Neuronal stem cell (in vitro differentiated cells): ENCODE measurements at regions not wholly inside any gene's neighbourhood (a gene's known extent, or its start where the extent isn't known, plus 50 kb on each side); places are given as distances from the start of the nearest gene placed in this dataset.

Experiments
- DNase-seq: peaks from one replicate; pipeline ENCODE4 v3.0.0-alpha.2; 2013; ENCODE audit warnings: low spot score
- H2AFZ ChIP-seq: one replicate; pipeline ENCODE4 v1.6.1; 2013; ENCODE audit warnings: mild to moderate bottlenecking, low read length, inconsistent platforms
- H2AK5ac ChIP-seq: 2 replicates; pipeline ENCODE4 v1.6.1; 2013; ENCODE audit warnings: low read depth, mild to moderate bottlenecking, inconsistent platforms, low read length, moderate library complexity, mixed read lengths
- H2BK120ac ChIP-seq: 2 replicates; pipeline ENCODE4 v1.6.1; 2013; ENCODE audit warnings: low read depth, mild to moderate bottlenecking, inconsistent platforms, low read length, moderate library complexity, mixed read lengths
- H2BK12ac ChIP-seq: one replicate; pipeline ENCODE4 v1.6.1; 2013; ENCODE audit warnings: low read length, inconsistent platforms
- H2BK15ac ChIP-seq: 2 replicates; pipeline ENCODE4 v1.6.1; 2013; ENCODE audit warnings: mild to moderate bottlenecking, low read length, inconsistent platforms, mixed read lengths
- H2BK5ac ChIP-seq: one replicate; pipeline ENCODE4 v1.6.1; 2013; ENCODE audit warnings: inconsistent platforms, mild to moderate bottlenecking, low read length, moderate library complexity
- H3K14ac ChIP-seq: one replicate; pipeline ENCODE4 v1.6.1; 2013; ENCODE audit warnings: low read length, inconsistent platforms
- H3K18ac ChIP-seq: 2 replicates; pipeline ENCODE4 v1.6.1; 2013; ENCODE audit warnings: low read length, inconsistent platforms
- H3K23ac ChIP-seq: 2 replicates; pipeline ENCODE4 v1.6.1; 2013; ENCODE audit warnings: low read depth, mild to moderate bottlenecking, mixed read lengths, low read length, inconsistent platforms; ENCODE audit not compliant: poor library complexity
- H3K27ac ChIP-seq: replicated peaks from 3 replicates; pipeline ENCODE4 v1.5.1; 2013; ENCODE audit warnings: low read length, inconsistent platforms
- H3K27me3 ChIP-seq, 3 experiments: 2 replicates each; pipeline ENCODE4 v1.6.1; 2013; ENCODE audit warnings: low read length in 3 of 3, mild to moderate bottlenecking in 2 of 3, inconsistent platforms in 1 of 3, low read depth in 1 of 3, mixed read lengths in 1 of 3, moderate library complexity in 1 of 3; ENCODE audit not compliant: control insufficient read depth in 3 of 3, insufficient read depth in 3 of 3
- H3K36me3 ChIP-seq, 2 donors: replicated peaks in 1 of 2; 2 replicates each; pipeline ENCODE4 v1.6.1; 2013; ENCODE audit warnings: low read length in 2 of 2; ENCODE audit not compliant: control insufficient read depth in 2 of 2, insufficient read depth in 2 of 2
- H3K4ac ChIP-seq: 2 replicates; pipeline ENCODE4 v1.6.1; 2013; ENCODE audit warnings: inconsistent platforms, mild to moderate bottlenecking, low read length, moderate library complexity
- H3K4me1 ChIP-seq, 2 donors: 1 replicate in 1 of 2; 2 replicates in 1 of 2; pipeline ENCODE4 v1.6.1; 2013; ENCODE audit warnings: low read length in 2 of 2, low read depth in 1 of 2; ENCODE audit not compliant: control insufficient read depth in 2 of 2, insufficient read depth in 1 of 2
- H3K4me2 ChIP-seq: one replicate; pipeline ENCODE4 v1.6.1; 2013; ENCODE audit warnings: mild to moderate bottlenecking, low read length, inconsistent platforms; ENCODE audit not compliant: insufficient read depth, poor library complexity, severe bottlenecking
- H3K4me3 ChIP-seq, 2 donors: 2 replicates each; pipeline ENCODE4 v1.5.1; 2013; ENCODE audit warnings: low read length in 2 of 2, mild to moderate bottlenecking in 2 of 2, inconsistent platforms in 1 of 2, moderate library complexity in 1 of 2
- H3K79me1 ChIP-seq: one replicate; pipeline ENCODE4 v1.6.1; 2013; ENCODE audit warnings: low read depth, mild to moderate bottlenecking, inconsistent platforms, low read length, moderate library complexity
- H3K9ac ChIP-seq: one replicate; pipeline ENCODE4 v1.6.1; 2013; ENCODE audit warnings: mild to moderate bottlenecking, low read depth, low read length, inconsistent platforms; ENCODE audit not compliant: poor library complexity
- H3K9me3 ChIP-seq, 2 donors: replicated peaks in 1 of 2; 2 replicates each; pipeline versions ENCODE3 to v1.6.1; 2013; ENCODE audit warnings: low read length in 2 of 2, mild to moderate bottlenecking in 2 of 2, inconsistent platforms in 1 of 2, low read depth in 1 of 2, mixed read lengths in 1 of 2, moderate library complexity in 1 of 2; ENCODE audit not compliant: control insufficient read depth in 2 of 2, insufficient read depth in 1 of 2
- H4K8ac ChIP-seq: one replicate; pipeline ENCODE4 v1.6.1; 2013; ENCODE audit warnings: low read depth, mild to moderate bottlenecking, inconsistent platforms, low read length, moderate library complexity
- H4K91ac ChIP-seq: one replicate; pipeline ENCODE4 v1.6.1; 2013; ENCODE audit warnings: low read length, low read depth, mild to moderate bottlenecking, inconsistent platforms; ENCODE audit not compliant: poor library complexity
- WGBS, 2 donors: extraction: QIAGEN DNeasy Blood & Tissue Kit; methylation state at CpG; one replicate each; pipeline ENCODE4 v1.1.7; 2013; ENCODE audit warnings: missing lambda C conversion rate in 2 of 2, mixed read lengths in 1 of 2; ENCODE audit not compliant: insufficient read length in 2 of 2, insufficient replicate concordance in 1 of 2; ENCODE audit errors: extremely low coverage in 2 of 2; 5-methylcytosine and 5-hydroxymethylcytosine counted together

DNA sequence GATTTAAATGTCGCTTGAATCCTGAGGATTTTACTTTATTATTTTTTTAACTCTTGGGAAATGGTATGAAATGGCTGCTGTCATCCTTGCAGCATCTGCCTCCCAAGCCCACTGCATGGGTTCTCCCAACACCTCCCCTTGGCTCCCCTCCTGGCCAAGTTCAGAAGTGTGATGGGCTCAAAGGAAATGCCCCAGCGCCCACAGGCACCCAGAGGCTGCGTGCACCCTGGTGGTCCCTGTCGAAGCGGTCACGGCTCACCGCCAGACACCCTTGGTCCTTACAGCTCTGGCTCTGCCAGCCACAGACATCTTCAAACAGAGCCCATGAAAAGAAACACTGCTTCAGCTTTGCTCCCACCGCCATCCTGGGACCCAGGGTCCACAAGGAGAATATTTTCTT is 334.7 kb downstream of the SOX9 start:
- no CpG with 5 or more reads among the region's 8 CpGs for WGBS, 2 donors
- no peaks in the 10 kb centered on the region for H3K27me3 ChIP-seq

DNA sequence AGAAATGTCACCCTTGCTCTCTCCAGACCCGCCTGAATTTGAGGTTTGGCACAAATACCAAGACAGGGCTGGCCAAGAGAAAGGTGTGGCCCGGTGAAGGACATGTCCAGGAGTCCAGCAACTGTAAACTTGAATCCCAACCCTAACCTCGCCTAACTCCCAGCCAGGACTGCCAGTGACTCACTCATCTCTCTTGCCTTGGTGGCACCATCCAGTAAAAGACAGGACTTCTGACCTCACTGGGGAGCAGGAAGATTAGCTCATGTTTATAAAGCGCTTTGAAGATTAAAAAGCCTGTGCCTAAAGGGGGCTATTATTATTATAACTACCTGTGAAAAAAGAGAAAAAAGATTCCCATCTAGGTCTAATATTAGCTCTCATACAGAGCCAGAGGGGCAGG is 335.3 kb downstream of the SOX9 start:
- H2BK120ac ChIP-seq, result no peak overlapping the region
- H2BK12ac ChIP-seq, result no peak overlapping the region
- no peak overlapping the region for H3K4me3 ChIP-seq
- H2AK5ac ChIP-seq, result no peak overlapping the region
- H4K91ac ChIP-seq, result no peak overlapping the region
- H3K4me1 ChIP-seq, result peaks cover 0 to 6% of the 10 kb centered on the region in 2 donors
- no peak overlapping the region for H2BK5ac ChIP-seq
- H3K27me3 ChIP-seq, result no peaks in the 10 kb centered on the region
- H2AFZ ChIP-seq, result no peak overlapping the region
- no peaks in the 10 kb centered on the region for H3K79me1 ChIP-seq
- no peak for DNase-seq
- no peaks in the 10 kb centered on the region for H3K9me3 ChIP-seq
- no peaks in the 10 kb centered on the region for H3K36me3 ChIP-seq
- H3K27ac ChIP-seq, result no peak overlapping the region
- no CpG with 5 or more reads among the region's 4 CpGs for WGBS, 2 donors
- H3K9ac ChIP-seq, result no peak overlapping the region
- no peak overlapping the region for H4K8ac ChIP-seq
- H3K23ac ChIP-seq, result no peak overlapping the region
- H3K4me2 ChIP-seq, result no peak overlapping the region
- H3K4ac ChIP-seq, result no peak overlapping the region
- H2BK15ac ChIP-seq, result no peak overlapping the region
- H3K18ac ChIP-seq, result no peak overlapping the region
- H3K14ac ChIP-seq, result no peak overlapping the region

More for the DNA sequence above, 334.7 kb downstream of the SOX9 start:
- no peak overlapping the region for H2BK120ac ChIP-seq
- H2AFZ ChIP-seq, result no peak overlapping the region
- no peak overlapping the region for H2BK15ac ChIP-seq
- H4K91ac ChIP-seq, result no peak overlapping the region
- H3K18ac ChIP-seq, result peak overlapping the region; percentile 11
- H3K4ac ChIP-seq, result no peak overlapping the region
- no peaks in the 10 kb centered on the region for H3K36me3 ChIP-seq
- H3K79me1 ChIP-seq, result no peaks in the 10 kb centered on the region
- H4K8ac ChIP-seq, result no peak overlapping the region
- no peak overlapping the region for H3K14ac ChIP-seq
- no peak overlapping the region for H3K23ac ChIP-seq
- H2BK5ac ChIP-seq, result no peak overlapping the region
- H2AK5ac ChIP-seq, result no peak overlapping the region
- H2BK12ac ChIP-seq, result no peak overlapping the region
- H3K4me1 ChIP-seq, result peaks cover 0 to 4% of the 10 kb centered on the region in 2 donors
- no peak overlapping the region for H3K4me3 ChIP-seq
- DNase-seq, result no peak
- H3K27ac ChIP-seq, result no peak overlapping the region
- H3K9me3 ChIP-seq, result no peaks in the 10 kb centered on the region
- no peak overlapping the region for H3K9ac ChIP-seq
- no peak overlapping the region for H3K4me2 ChIP-seq

DNA sequence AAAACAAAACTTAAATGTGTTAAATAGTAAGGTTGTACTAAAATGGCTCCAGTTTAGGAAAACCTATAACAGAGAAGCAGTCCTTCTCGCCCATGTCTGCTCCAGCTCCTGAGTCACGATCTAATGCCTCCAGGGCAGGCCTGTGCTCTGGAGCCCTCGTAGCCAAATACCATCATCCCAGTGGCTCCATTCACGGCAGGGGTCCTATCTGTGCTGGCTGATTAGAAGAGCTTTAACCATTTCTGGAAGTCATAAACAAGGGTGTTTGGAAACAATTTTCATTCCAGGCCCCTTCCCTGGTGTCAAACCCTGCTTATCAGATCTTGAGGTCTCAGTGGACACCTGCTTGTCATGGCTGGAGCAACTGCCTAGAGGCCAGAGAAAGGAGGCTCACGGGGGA is 336.9 kb downstream of the SOX9 start:
- no peak overlapping the region for H2AFZ ChIP-seq
- H3K27me3 ChIP-seq, result no peaks in the 10 kb centered on the region
- no peak overlapping the region for H3K27ac ChIP-seq
- H2BK5ac ChIP-seq, result no peak overlapping the region
- no peak overlapping the region for H3K9ac ChIP-seq
- no CpG with 5 or more reads among the region's 5 CpGs for WGBS, 2 donors
- peaks cover 0 to 3% of the 10 kb centered on the region in 2 donors for H3K4me1 ChIP-seq
- no peak overlapping the region for H3K14ac ChIP-seq
- H3K4me3 ChIP-seq, result no peak overlapping the region
- H3K4ac ChIP-seq, result no peak overlapping the region
- H2BK15ac ChIP-seq, result no peak overlapping the region
- no peak for DNase-seq
- no peak overlapping the region for H4K91ac ChIP-seq
- H2BK12ac ChIP-seq, result no peak overlapping the region
- H3K23ac ChIP-seq, result no peak overlapping the region
- no peak overlapping the region for H4K8ac ChIP-seq
- peaks cover 0 to 2% of the 10 kb centered on the region in 2 donors for H3K9me3 ChIP-seq
- no peaks in the 10 kb centered on the region for H3K79me1 ChIP-seq
- no peak overlapping the region for H3K18ac ChIP-seq
- no peak overlapping the region for H3K4me2 ChIP-seq
- H2BK120ac ChIP-seq, result no peak overlapping the region
- H3K36me3 ChIP-seq, result no peaks in the 10 kb centered on the region
- H2AK5ac ChIP-seq, result no peak overlapping the region

DNA sequence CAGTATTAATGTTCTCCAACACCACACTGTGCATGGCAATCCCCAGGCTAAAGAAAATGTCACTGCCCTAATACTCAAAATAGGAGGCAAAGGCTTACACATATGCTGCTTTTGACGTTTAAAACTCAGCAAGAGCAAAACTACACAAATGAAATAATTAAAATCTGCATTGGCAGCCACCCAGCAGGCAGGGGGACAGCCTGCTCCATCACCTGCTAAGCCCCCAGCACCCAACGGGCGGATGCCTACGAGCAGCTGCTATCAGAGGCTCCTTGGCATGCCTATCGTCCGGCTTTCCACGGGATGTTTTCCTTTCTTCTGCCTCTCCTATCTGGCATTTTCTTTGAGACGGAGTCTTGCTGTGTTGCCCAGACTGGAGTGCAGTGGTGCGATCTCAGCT is 337.5 kb downstream of the SOX9 start:
- H2BK5ac ChIP-seq, result no peak overlapping the region
- no peak overlapping the region for H3K4ac ChIP-seq
- H2AFZ ChIP-seq, result no peak overlapping the region
- no peak overlapping the region for H3K14ac ChIP-seq
- DNase-seq, result no peak
- no peak overlapping the region for H2BK15ac ChIP-seq
- H3K4me1 ChIP-seq, result peaks cover 0 to 3% of the 10 kb centered on the region in 2 donors
- H3K79me1 ChIP-seq, result no peaks in the 10 kb centered on the region
- H3K4me2 ChIP-seq, result no peak overlapping the region
- no peak overlapping the region for H3K9ac ChIP-seq
- H2BK120ac ChIP-seq, result no peak overlapping the region
- no peak overlapping the region for H2AK5ac ChIP-seq
- no peak overlapping the region for H3K27ac ChIP-seq
- no peak overlapping the region for H3K4me3 ChIP-seq
- H3K23ac ChIP-seq, result no peak overlapping the region
- H2BK12ac ChIP-seq, result no peak overlapping the region
- H3K9me3 ChIP-seq, result peaks cover 0 to 2% of the 10 kb centered on the region in 2 donors
- WGBS, 2 donors, result no CpG with 5 or more reads among the region's 9 CpGs
- H4K8ac ChIP-seq, result no peak overlapping the region
- no peak overlapping the region for H4K91ac ChIP-seq
- no peak overlapping the region for H3K18ac ChIP-seq
- no peaks in the 10 kb centered on the region for H3K36me3 ChIP-seq
- no peaks in the 10 kb centered on the region for H3K27me3 ChIP-seq
